PC-9 (cell line): ENCODE measurements at regions not wholly inside any gene's neighbourhood (a gene's known extent, or its start where the extent isn't known, plus 50 kb on each side); places are given as distances from the start of the nearest gene placed in this dataset.

Experiments
- EZH2 ChIP-seq: fragments of 200-600 bp; sonication (generic); IDR thresholded peaks from 2 replicates; pipeline ENCODE4 v1.8.0; 2017; ENCODE audit warnings: antibody characterized with exemption, low read depth
- TF ChIP-seq, protein P1 (sequence below): fragments of 200-600 bp; sonication (generic); conservative IDR thresholded peaks from 2 replicates; pipeline ENCODE4 v1.6.1; 2017; ENCODE audit warnings: mixed run types, antibody characterized with exemption, mild to moderate bottlenecking, moderate library complexity

DNA sequence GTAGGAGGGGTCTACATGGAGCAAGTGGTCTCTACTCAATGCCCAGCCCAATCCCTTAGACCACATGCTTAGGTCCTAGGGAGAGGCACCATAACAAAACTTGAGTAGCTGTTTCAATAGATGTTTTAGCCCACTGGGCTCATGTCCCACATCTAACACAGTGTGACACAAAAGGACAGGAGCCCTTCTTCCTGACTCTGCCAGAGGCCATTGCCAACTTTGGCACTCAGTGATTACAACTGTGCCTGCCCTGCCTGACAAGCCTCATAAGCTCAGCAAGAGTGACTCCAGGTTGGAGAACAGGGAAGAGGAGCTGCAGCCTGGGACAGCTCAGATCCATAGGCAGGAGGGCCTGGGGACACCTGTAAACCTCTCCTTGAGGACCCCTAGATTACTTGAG is 230.8 kb downstream of the ENC1 start:
- TF ChIP-seq, protein P1, sequence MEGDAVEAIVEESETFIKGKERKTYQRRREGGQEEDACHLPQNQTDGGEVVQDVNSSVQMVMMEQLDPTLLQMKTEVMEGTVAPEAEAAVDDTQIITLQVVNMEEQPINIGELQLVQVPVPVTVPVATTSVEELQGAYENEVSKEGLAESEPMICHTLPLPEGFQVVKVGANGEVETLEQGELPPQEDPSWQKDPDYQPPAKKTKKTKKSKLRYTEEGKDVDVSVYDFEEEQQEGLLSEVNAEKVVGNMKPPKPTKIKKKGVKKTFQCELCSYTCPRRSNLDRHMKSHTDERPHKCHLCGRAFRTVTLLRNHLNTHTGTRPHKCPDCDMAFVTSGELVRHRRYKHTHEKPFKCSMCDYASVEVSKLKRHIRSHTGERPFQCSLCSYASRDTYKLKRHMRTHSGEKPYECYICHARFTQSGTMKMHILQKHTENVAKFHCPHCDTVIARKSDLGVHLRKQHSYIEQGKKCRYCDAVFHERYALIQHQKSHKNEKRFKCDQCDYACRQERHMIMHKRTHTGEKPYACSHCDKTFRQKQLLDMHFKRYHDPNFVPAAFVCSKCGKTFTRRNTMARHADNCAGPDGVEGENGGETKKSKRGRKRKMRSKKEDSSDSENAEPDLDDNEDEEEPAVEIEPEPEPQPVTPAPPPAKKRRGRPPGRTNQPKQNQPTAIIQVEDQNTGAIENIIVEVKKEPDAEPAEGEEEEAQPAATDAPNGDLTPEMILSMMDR, result no peak
- no peak for TF ChIP-seq EZH2
